ENCODE measurements at regions not wholly inside any gene's neighbourhood (a gene's known extent, or its start where the extent isn't known, plus 50 kb on each side); places are given as distances from the start of the nearest gene placed in this dataset.

GRCh38 chr1:102733491-102734236 is 374.7 kb downstream of the COL11A1 start:
- TF ChIP-seq, protein P1, sequence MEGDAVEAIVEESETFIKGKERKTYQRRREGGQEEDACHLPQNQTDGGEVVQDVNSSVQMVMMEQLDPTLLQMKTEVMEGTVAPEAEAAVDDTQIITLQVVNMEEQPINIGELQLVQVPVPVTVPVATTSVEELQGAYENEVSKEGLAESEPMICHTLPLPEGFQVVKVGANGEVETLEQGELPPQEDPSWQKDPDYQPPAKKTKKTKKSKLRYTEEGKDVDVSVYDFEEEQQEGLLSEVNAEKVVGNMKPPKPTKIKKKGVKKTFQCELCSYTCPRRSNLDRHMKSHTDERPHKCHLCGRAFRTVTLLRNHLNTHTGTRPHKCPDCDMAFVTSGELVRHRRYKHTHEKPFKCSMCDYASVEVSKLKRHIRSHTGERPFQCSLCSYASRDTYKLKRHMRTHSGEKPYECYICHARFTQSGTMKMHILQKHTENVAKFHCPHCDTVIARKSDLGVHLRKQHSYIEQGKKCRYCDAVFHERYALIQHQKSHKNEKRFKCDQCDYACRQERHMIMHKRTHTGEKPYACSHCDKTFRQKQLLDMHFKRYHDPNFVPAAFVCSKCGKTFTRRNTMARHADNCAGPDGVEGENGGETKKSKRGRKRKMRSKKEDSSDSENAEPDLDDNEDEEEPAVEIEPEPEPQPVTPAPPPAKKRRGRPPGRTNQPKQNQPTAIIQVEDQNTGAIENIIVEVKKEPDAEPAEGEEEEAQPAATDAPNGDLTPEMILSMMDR (conservative IDR thresholded peaks at IDR 0.05) = no peak
- TF ChIP-seq ZFX (IDR thresholded peaks at IDR 0.05) = no peak
- no peak overlapping the region for H3K27ac ChIP-seq

DNA sequence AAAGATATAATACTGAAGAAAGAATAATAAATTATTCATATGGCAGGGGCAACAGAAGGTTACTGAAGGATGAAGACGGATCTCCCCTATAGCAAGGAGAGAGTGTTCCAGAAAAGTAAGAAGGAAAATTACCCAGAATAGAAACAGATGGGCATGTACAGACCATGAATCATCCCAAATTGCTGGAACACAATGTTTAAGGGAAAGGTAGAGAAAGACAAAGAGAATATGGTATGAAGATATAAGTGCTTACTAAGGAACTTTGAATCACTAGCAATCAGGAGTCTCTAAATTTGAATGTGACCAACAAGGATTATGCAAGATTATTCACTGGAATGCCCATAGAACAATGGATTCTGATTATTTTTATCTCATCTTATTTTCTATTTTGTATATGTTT is 375.4 kb downstream of the COL11A1 start:
- no peak overlapping the region for H3K27ac ChIP-seq
- TF ChIP-seq, protein P1 (conservative IDR thresholded peaks at IDR 0.05) = no peak
- TF ChIP-seq ZFX (IDR thresholded peaks at IDR 0.05) = no peak

GRCh38 chr1:102726417-102726816 is 381.9 kb downstream of the COL11A1 start:
- no peak for TF ChIP-seq ZFX (IDR thresholded peaks at IDR 0.05)
- TF ChIP-seq, protein P1 (conservative IDR thresholded peaks at IDR 0.05) = no peak
- H3K27ac ChIP-seq = no peak overlapping the region

DNA sequence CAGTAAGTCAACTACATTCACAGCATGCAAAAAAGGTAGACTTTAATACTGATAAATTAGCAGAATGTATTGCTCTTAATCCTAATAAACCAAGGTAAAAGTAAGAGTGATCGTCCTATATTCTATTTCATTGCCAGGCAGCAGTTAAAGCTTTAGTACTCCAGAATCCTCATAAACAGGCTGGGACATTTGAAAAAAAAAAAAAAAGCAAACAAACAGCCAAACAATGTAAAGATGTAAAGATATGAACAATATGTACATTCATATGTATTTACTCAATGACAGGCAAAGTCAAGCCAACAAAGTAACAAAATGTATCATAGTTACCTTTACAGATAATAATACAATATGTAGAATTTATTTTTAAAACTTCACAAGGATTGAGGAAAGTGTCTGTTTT is 383.6 kb downstream of the COL11A1 start:
- TF ChIP-seq, protein P1 (conservative IDR thresholded peaks at IDR 0.05) = no peak
- no peak for TF ChIP-seq ZFX (IDR thresholded peaks at IDR 0.05)
- no peak overlapping the region for H3K27ac ChIP-seq

- TF ChIP-seq, protein P1 (conservative IDR thresholded peaks at IDR 0.05) = no peak
- H3K27ac ChIP-seq = no peak overlapping the region
Measured at GRCh38 chr1:102715150-102715549, 393.2 kb downstream of the COL11A1 start.

GRCh38 chr1:102699524-102699923 is 408.8 kb downstream of the COL11A1 start:
- H3K27ac ChIP-seq = no peak overlapping the region
- TF ChIP-seq ZFX (IDR thresholded peaks at IDR 0.05) = no peak
- TF ChIP-seq, protein P1 (conservative IDR thresholded peaks at IDR 0.05) = no peak

- no peak overlapping the region for H3K27ac ChIP-seq
- TF ChIP-seq, protein P1 (conservative IDR thresholded peaks at IDR 0.05) = no peak
- no peak for TF ChIP-seq ZFX (IDR thresholded peaks at IDR 0.05)
Measured at GRCh38 chr1:102693345-102693744, 415.0 kb downstream of the COL11A1 start.

Data from C4-2B (cell line).